HCT116 (cell line): ENCODE measurements at regions not wholly inside any gene's neighbourhood (a gene's known extent, or its start where the extent isn't known, plus 50 kb on each side); places are given as distances from the start of the nearest gene placed in this dataset.

Source experiments
- CBX3 ChIP-seq: IDR thresholded peaks from 2 replicates; pipeline ENCODE4 v1.6.1; 2012; ENCODE audit warnings: low read depth
- MAX ChIP-seq: IDR thresholded peaks from 2 replicates; pipeline ENCODE4 v1.6.1; 2012
- POLR2A ChIP-seq: IDR thresholded peaks from 2 replicates; pipeline ENCODE4 v1.7.0; 2011; ENCODE audit warnings: borderline replicate concordance; ENCODE audit not compliant: insufficient read depth, insufficient read length; ENCODE audit errors: extremely low read depth
- POLR2AphosphoS5 ChIP-seq: IDR thresholded peaks from 2 replicates; pipeline ENCODE4 v1.6.1; 2011; ENCODE audit warnings: mild to moderate bottlenecking, low read depth, low read length, moderate library complexity
- RAD21 ChIP-seq: IDR thresholded peaks from 2 replicates; pipeline ENCODE4 v1.6.1; 2012; ENCODE audit warnings: low read depth, mild to moderate bottlenecking
- TF ChIP-seq, protein P1 (sequence below), 3 experiments: fragments of 200-600 bp in 1 of 3; sonication (generic) in 1 of 3; IDR thresholded peaks in 2 of 3; conservative IDR thresholded peaks in 1 of 3; 2 replicates each; pipeline ENCODE4 v1.5.1; 2012 to 2017; ENCODE audit warnings: low read depth in 2 of 3, low read length in 2 of 3, antibody characterized with exemption in 1 of 3, borderline replicate concordance in 1 of 3, control low read depth in 1 of 3, mild to moderate bottlenecking in 1 of 3, mixed read lengths in 1 of 3, mixed run types in 1 of 3, moderate library complexity in 1 of 3; ENCODE audit not compliant: insufficient read depth in 1 of 3

DNA sequence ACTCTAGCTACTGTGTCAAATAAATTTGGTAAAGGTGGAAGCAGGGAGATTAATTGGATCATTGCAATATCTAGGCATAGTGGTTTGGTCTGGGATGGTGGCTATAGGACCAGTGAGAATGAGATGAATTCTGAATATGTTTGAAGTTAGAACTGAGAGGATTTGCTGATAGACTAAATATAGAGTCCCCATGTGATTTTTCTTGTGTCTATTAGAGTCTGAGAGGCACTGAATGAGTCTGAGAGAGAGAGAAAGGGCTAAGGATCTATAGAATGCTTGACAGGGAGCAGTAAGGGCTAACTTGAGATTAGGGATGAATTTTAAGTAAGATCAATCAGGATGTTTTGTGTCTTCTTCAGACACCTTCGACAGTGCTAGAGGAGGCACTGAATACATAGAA is 77.9 kb upstream of the CHL1 start:
- TF ChIP-seq MAX (no peak), RAD21 (no peak), POLR2AphosphoS5 (no peak), CBX3 (no peak), POLR2A (no peak)
- TF ChIP-seq, protein P1, sequence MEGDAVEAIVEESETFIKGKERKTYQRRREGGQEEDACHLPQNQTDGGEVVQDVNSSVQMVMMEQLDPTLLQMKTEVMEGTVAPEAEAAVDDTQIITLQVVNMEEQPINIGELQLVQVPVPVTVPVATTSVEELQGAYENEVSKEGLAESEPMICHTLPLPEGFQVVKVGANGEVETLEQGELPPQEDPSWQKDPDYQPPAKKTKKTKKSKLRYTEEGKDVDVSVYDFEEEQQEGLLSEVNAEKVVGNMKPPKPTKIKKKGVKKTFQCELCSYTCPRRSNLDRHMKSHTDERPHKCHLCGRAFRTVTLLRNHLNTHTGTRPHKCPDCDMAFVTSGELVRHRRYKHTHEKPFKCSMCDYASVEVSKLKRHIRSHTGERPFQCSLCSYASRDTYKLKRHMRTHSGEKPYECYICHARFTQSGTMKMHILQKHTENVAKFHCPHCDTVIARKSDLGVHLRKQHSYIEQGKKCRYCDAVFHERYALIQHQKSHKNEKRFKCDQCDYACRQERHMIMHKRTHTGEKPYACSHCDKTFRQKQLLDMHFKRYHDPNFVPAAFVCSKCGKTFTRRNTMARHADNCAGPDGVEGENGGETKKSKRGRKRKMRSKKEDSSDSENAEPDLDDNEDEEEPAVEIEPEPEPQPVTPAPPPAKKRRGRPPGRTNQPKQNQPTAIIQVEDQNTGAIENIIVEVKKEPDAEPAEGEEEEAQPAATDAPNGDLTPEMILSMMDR (IDR thresholded peaks at IDR 0.05 in 2 of 3, conservative IDR thresholded peaks at IDR 0.05 in 1 of 3; ENCODE audit: borderline replicate concordance in 1 of 3, insufficient read depth in 1 of 3, low read depth in 2 of 3, low read length in 2 of 3) = no peak
